DMS 273 (cell line): ENCODE measurements at regions not wholly inside any gene's neighbourhood (a gene's known extent, or its start where the extent isn't known, plus 50 kb on each side); places are given as distances from the start of the nearest gene placed in this dataset.
"Not testable (repeated sequence)": the region's sequence is repeated elsewhere in the genome, so short reads cannot be mapped to it uniquely, and the experiment has no call there.

ENCODE experiments used
- DNase-seq: peaks from one replicate; lab custom pipeline; 2025; ENCODE audit not compliant: unreplicated experiment; lab: John Stamatoyannopoulos, UW

DNA sequence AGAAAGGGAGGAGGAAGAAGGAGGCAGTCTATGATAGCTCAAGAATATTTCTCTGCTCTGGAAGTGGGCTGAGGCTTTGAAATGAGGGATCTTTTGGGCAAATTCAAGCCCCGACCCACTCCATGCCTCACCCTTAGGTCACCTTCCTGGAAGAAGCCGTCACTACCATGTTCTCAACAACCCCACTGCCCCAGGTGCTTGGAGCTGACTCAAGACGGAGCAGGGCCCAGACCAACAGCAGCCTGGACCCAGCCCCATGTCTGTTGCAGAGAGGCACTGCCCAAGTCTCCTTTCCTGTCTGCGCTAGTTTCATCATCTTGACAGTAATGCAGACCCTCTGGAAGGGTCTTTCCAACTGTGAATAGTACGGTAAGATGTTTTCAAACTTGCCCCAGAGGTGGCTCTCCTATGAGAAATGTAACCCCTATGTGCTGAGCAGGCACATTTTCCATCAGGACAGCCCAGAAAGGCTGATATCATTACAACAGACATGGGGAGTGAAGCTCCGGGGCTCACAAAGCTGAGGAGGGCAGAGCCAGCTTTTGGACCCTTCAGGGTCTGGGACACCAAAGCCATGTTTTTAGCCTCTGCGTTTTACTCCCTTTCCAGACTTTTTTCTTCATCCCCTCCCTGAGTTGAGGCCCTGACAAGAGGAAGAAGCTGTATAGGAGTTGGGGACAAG, 128.2 kb upstream of the LARP1 start:
- DNase-seq = no peak

DNA sequence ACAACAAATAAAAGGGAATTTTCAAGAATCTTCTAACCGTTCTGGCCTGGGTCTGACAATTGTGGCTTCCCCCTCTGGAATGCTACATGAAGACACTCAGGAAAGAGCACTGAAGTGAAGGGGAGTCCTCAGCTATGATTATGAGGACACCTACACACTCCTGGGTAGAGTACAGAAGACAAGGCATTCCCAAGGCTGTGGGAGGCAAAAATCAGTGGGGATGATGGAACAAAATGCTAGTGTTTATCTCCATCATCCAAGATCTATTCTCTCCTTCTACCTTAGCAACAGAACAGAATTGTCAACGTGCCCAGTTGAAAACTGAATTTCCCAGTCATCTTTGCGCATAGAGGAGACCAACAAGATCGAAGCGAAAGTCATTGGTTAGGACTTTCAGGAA, 130.1 kb upstream of the LARP1 start:
- no peak for DNase-seq

DNA sequence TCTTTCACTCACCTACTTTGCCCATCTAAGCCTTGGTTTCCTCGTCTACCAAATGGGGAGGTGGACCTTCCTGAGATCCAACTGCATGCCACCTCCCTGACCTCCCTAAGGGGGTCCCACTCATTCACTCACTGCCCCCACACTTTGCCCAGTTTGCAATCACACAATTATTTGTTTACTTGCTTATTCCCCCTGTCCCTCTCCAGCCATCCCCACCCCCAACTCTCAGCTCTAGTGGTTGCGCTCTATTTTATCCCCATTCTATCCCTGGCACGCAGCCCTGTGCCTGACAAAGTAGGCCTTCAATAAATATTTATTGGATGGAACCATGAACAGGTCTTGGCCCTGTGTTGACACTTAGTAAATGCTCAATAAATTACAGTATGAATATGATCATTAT, 130.8 kb upstream of the LARP1 start:
- DNase-seq = no peak

DNA sequence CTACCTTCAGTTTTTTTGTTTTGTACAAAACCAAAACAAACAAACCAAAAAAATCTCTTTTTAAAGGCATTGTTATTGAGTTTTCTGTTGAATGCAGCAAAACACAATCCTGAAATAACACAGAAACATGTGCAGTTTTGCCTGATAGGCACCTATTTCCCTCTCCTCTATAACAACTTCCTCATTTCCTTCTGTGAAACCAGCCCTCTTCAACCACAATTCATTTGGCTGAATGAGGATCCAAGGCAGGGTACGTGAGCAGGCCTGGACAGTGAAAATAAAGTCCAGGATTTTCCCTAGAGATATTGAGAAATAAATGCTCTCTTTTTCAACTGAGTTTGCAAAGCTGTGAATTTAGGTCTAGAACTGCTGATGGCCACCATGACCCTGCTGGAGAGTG, 134.8 kb upstream of the LARP1 start:
- DNase-seq = no peak

DNA sequence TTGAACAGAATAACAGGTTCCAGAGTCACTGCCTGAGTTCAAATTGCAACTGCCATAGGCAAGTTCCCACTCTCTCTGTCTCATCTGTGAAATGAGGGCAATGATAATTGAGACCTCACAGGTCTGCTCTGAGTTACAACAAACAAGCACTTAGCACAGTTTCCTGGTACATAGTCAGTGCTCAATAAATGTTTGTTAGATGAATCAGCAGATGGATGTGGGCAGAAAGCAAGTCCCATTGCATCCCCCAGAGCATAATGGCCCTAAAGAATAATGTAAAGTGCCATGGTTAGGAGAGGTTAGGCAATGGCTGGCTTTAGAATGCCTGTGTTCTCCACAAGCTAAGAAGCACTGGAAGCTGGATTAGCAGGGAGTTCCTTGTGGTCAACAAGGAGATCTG, 136.5 kb upstream of the LARP1 start:
- DNase-seq = no peak

DNA sequence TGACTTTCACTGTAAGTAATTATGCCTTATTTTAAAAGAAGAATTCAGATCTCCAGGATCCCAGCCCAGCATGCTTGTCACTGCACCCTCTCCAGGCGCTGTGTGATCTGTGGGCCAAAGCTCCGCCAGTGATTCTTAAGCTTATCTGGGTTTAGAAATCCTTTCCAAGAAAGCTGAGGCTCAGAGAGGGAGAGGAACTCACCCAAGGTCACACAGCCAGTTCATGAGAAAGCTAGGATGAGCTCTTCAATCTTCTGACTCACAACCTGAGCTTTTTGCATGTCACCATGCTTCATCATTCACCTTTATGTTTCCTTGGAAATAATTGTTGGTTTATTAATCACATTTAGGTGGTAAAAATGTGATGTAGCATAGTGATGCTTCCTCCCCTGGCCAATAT, 136.6 kb upstream of the HAND1 start:
- DNase-seq = no peak

DNA sequence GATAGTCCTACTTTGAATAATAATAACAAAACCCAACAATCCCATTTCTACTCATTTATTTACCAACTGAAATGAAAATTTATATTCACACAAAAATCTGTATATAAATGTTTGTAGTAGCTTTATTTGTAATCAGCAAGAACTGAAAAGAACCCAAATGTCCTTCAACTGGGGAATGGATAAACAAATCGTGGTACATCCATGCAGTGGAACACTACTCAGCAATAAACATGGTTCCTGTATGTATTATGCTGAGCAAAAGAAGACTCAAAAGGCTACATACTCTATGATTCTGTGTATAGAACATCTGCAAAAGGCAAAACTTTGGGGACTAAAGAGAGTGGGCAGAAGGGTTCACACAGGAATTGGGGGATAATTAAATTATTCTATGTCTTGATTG, 136.1 kb upstream of the HAND1 start:
- DNase-seq = no peak

DNA sequence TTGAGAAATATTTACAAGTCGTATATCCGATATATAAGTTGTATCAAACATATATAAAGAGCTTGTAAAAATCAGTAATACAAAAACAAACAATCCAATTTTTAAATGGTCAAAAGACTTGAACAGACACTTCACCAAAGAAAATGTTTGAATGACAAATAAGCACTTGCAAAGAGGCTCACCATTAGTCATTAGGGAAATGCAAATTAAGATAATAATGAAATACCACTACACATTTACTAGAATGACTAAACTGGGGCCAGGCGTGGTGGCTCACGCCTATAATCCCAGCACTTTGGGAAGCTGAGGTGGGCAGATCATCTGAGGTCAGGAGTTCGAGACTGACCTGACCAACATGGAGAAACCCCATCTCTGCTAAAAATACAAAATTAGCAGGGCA, 134.6 kb upstream of the HAND1 start:
- DNase-seq = no peak

DNA sequence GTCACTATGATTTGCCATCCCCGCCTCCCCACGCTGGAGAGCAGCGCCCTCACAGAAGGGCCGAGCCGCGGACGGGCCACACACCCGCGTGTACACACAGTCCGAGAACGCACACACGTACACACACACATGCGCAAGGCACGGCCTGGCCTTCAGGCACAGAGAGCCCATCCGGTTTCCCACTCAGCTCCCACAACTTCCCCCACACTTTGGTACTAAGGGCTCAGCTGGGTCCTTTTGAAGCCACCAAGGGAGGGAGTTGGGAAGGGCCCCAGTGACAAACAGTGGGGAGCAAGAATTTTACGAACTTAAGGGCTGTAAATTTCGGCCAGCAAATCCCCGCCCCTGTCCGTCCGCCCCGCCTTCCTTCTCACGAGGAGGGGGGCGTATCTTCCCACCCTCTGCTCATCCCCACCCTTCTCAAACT, 133.3 kb upstream of the HAND1 start:
- no peak for DNase-seq

DNA sequence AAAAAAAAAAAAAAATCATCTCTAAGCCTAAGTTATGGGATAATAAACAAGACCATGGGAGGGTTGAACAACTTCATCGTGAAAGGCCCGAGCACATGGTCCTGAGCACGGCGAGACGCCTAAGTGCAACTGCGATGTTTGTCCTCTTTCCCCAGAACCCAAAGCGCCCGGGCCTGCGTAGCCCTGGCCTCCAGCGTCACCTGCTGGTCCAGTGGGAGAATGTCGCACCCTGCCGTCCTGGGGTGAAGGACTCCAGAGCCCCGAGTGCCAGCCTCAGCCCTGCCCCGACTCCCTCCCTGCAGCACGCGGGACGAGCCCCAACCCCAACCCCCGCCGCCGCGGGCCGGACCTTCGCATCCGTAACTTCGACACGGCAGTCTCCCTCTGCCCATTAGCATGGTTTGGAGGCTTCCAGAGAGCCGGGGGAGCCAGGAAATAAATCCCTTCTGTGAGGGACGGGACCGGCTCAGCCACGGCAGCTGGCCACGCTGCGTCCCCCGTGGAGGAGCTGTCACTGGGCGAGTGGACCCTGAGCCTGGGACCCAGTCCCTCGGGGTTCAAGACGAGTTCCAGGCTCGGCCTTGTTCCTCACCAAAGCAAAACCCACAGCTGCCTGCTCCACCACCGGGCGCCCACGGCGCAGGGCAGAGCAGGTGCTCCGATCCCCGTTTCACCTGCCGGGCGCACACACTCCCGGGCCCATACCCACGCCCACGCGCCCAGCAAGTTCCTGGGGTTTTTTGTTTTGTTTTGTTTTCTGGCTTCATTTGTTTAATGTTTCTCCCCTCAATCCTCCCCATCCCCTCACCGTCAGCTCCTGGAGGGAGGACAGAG, 132.5 kb upstream of the HAND1 start:
- DNase-seq = peak; percentile 95

DNA sequence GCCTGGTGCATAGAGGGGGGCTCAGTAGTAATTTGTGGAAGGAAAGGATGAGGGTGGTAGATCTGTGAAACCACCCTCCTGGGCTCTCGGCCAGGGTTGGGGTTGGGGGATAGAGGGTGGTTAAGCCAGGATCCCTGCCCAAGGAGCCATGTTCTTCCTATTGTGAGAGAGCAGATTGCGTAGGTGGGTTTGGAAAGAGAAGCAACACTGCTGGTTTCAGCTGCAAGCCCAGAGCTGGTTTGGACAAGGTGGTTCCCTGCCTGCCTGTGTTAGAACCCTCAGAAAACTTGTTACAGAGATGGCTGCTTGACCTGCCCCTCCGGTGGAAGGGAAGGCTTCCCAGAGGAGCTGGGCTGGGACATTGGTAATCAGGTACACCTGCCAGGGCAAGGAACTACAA, 131.2 kb upstream of the HAND1 start:
- DNase-seq = no peak

DNA sequence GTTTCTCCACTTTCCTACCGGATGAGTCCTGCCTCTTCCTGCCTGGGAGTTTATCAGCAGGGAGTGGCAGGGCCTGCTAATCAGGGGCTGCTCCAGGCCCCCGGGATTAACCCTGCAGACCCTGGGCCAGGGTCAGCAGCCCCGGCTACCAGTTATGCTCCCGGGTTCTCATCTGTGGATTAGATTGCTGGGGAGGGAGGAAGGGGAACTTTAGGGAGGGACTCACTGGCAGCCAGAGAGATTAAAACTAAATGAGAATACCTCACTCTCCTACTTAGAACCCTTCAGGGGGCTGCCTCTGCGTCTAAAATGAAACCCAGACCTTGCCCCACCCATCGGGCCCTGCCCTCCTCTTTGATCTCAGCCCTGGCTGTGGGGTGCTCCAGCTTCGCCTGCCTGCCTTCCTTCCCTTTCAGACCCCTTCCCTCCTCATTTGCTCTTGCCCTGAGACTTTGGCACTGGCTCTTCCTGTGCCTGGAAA, 130.5 kb upstream of the HAND1 start:
- DNase-seq = no peak

DNA sequence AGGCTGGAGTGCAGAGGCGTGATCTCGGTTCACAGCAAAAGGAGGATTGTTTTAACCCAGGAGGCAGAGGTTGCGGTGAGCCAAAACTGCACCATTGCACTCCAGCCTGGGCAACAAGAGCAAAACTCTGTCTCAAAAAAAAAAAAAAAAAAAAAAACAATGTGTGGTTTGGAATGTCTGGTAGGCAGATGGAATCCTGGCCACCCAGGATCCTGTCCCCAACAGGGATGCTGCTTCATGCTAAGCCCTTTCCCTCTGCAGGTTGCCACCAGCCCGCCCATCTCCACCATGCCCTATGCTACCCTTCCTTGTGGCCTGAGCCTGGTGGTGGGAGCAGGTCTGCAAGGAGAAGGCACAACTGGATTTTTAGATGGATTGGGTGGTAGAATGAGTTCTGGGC, 129.7 kb upstream of the HAND1 start:
- DNase-seq = no peak

DNA sequence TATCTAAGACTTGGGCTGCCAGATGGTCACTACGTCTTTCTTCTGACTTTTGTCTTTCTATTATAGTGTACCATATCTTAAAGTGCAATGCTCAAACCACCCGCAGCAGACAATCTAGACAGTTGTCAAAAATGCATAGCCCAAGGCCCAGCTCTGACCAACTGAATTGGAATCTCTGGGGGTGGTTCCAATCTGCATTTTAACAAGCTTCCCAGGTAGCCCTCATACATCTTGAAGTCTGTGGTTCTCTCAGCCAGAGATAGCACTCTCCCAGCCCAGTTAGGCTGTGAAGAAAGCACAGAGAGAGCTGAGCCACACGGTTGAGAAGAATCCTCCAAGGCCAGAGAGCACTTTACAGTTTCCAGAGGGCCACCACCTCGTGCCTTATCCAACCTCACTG, 128.2 kb upstream of the HAND1 start:
- DNase-seq = no peak

DNA sequence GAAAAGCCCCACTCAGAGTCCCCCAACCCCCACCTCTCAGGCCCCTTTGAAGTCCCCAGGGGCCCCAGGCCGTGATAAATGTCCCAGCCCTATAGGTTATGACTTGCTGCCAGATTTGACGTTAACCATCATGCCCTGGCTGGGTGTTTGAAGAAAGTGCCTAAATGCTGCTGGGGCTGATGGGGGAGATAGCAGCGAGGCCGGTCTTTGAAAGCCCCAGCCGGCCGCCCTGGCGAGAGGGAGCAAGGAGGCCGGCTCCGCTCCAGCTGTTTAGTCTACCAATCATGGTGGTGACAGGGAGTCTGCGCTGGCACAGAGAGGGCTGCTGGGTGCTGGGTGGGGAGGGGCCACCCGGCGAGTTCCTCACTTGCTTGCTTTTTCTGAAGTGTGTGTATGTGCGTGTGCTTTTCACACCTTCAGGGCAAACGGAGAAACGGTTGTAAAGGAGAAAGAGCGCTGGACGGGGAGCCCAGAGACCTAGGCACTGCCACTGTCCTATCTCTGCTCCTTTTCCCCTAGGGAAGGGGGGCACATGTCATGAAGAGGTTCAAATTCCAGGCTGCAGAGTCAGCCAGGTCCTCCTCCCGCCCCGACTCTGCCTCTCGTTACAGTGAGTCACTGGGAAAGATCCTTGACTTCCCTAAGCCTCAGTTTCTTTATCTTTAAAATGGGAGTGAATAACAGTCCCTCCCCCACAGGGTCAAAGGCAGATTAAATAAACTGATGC, 126.1 kb upstream of the HAND1 start:
- peak; percentile 69 for DNase-seq

DNA sequence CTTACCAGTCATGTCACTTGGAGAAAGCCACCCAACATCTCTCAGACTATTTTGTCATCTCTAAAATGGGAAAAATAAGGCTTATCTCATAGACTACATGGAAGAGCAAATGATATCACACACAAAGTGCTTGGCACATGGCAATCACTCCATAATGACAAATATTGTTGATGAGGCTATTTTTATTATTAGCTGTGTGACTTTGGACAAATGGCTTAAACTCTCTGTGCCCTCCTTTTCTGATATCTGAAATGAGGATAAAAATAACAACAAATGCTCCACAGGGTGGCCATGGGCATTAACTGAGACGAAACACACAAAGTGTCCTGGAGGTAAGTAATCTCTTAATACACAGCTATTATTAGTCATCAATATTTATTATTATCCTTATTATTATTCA, 125.5 kb upstream of the HAND1 start:
- DNase-seq = no peak

DNA sequence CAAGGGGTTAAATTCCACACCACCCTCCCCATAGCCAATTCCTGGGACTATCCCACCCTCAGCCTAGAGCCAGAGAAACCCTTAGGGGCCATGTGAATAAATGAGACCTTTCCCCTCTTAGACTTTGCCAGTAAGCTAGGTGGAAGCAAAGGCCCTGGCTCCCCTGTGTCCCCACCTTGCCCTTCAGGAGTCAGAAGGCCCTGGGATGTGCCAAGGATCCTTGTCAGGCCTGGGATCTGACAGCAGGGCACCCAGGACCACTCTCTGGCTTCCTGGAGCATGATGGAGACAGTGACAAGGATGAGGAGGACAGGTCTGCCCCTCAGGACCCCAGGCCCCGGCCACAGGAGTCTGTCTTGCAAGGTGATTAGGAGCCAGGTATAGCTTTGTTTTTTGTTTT, 125.0 kb upstream of the HAND1 start:
- no peak for DNase-seq

DNA sequence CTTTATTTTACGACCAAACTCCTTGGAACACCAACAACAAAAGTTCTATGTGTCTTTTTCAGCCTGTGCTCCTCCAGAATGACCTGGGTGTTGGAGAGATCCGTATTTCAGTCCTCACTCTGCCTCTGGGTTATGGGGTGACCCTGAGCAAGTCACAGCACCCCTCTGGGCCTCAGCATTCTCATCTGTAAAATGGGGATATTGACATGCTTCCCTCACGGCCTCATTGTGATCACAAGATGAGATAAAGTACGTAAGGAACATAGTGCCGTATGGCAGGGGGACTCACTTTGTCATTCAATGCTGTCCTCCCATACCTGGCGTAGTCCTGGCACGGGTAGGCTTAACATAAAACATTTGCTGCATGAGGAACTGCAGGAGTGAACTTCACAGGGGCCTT, 123.0 kb upstream of the HAND1 start:
- DNase-seq = no peak

DNA sequence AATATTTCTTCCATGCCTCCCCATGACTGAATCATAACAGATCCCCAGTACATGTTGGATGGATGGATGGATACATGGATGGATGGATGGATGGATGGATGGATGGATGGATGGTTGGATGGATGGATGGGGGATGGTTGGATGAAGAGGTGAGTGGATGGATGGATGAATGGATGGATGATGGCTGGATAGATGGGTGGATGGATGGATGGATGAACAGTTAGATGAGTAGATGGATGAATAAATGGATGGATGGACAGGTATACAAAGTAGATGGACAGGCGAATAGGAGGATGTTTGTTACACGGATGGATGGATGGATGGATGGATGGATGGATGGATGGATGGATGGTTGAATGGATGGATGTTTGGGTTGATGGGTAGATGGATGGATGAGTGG, 120.0 kb upstream of the HAND1 start:
- no peak for DNase-seq

DNA sequence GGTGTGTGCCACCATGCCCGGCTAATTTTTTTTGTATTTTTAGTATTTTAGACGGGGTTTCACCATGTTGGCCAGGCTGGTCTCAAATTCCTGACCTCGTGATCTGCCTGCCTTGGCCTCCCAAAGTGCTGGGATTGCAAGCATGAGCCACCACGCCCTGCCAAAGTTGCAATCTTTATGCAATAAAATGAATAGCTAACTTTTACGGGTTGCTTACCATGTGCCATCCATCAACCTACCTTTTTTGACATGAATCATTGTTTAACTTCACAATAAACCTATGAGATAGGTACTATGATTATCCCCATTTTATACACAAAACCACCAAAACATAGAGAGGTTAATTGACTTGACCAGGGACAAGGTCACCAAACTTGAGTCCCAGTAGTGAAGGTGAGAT, 118.8 kb upstream of the HAND1 start:
- not testable (repeated sequence) for DNase-seq

DNA sequence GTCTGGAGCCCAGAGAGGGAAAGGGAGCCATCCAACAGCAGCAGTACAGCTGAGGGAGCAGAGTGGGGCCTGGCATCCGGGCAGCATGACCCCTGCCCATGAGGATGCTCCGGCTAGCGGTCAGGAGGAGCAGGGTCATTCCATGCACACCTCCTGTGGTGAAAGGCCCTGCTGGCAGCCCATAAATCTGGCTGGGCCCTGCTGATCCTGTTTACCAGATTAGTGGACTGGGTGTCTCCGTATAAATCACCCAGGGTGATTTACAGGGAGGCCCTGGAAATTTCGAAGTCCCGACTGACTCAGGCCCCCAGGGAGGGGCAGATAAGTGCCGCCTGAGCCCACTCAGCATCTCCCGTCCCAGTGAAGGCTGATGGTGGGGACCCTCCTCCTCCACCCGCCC, 117.6 kb upstream of the HAND1 start:
- no peak for DNase-seq

DNA sequence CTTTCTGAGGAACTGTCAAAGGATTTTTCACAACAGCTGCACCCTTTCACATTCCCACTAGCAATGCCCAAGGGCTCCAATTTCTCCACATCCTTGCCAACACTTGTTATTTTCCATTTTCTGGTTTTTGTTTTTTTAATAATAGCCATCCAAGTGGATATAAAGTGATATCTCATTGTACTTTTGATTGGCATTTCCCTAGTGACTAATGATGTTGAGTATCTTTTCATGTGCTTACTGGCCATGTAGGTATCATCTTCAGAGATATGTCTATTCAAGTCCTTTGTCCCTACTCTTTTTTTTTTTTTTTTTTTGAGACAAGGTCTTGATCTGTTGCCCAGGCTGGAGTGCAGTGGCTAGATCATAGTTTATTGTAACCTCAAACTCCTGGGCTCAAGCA, 115.8 kb upstream of the HAND1 start:
- no peak for DNase-seq
